HG03565 (cell line): ENCODE measurements at regions not wholly inside any gene's neighbourhood (a gene's known extent, or its start where the extent isn't known, plus 50 kb on each side); places are given as distances from the start of the nearest gene placed in this dataset.
"Not testable (repeated sequence)": the region's sequence is repeated elsewhere in the genome, so short reads cannot be mapped to it uniquely, and the experiment has no call there.

ENCODE experiments used
- ATAC-seq: cut with Tn5 transposase; IDR thresholded peaks from one replicate; pipeline ENCODE4 v1.9.1; 2021; ENCODE audit warnings: mild to moderate bottlenecking, moderate library complexity; ENCODE audit not compliant: unreplicated experiment

DNA sequence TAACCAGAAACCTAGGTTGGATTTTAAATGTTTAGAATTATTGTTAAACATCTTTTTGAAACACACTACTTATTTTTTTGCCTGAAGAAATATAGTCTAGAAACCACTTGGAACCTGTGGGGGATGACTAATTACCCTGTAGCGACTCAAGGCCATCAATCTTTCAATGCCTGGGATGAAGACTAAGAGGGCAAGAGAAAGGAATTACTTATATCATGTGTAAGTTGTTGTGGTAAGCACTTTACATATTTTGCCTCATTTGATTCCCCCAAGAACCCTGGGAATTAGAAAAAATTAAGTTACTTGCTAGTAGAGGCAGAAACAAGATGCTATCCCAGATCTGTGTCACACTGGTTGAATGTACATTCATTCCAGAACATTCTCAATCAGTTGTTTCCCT is 170.9 kb upstream of the GRIA3 start:
- ATAC-seq = no peak

DNA sequence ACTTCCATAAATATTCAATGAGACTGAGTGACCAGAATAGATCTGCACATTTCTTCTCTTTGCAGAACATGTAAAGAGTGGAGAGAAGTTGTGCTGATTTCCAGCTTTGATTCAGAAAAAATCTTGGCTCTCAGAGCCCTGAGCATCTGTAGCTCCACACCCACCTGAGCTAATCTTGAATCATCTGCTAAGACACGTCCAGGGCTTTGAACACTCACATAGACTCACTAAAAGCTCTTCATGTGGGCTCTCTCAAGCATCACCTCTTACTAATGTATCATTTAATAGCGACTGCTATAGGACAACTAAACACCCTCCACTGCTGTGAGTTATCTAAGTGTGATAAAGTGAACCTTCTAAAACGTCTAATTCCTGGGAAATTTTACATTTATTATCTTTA is 147.7 kb upstream of the GRIA3 start:
- no peak for ATAC-seq

DNA sequence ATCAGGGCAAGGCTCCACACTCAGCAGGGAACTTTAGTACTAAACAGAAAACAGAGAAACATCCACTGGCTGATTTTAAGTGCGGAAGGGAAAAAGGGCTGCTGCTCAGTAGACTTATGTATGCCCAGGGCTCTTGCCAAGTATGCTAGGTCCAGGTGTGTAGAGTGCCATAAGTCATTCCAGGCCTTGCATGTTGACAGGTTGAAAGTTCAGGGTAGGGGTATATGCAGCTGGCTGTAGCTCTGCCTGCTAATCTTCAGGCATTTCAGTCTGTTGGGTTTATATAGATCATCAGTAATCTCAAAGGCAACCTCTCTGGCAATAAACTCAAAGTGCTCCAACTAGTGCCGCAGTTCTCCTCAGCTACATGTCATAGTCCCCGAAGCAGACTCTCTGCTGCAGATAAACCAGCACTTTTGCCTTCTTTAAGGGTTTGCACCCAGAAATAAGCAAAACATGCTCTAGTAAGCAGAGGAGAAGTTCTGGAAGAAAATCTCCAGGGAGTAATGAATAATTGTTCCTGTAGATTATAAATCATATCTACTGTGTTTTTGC is 134.9 kb upstream of the GRIA3 start:
- ATAC-seq = no peak

DNA sequence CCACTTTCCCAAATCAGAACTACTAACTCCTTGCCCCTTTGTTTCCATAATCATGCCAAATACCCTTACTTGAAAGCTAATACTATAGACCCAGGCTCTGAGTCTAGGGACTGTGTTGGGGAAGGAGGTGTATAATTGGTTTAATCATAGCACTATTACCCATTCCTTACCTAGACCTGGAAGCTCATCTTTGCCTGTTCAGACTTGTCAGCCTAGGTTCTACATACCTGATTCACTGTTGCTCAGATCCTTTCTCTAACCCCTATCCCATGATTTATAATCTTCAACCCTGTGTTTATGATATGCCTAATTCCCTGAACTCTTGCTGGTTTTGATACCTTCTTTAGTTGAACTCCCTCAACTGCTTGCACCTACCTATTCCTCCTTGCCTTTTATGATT is 123.1 kb upstream of the GRIA3 start:
- ATAC-seq = no peak

DNA sequence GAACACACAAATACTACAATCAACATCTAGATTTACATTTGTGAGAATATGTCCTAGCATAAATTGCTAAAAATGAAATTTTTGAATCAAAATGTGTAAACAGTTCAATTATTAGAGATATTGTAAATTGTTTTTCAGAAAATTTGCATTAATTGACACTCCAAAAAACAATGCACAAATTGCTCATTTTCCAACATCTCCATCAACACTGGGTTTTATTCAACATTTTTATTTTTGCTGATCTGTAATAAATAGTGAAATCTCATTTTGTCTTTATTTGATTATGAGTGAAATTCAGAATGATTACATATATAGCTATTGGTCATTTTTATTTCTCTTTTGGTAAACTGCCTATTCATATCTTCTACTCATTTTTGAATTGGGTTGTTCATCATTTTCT is 120.0 kb upstream of the GRIA3 start:
- no peak for ATAC-seq

DNA sequence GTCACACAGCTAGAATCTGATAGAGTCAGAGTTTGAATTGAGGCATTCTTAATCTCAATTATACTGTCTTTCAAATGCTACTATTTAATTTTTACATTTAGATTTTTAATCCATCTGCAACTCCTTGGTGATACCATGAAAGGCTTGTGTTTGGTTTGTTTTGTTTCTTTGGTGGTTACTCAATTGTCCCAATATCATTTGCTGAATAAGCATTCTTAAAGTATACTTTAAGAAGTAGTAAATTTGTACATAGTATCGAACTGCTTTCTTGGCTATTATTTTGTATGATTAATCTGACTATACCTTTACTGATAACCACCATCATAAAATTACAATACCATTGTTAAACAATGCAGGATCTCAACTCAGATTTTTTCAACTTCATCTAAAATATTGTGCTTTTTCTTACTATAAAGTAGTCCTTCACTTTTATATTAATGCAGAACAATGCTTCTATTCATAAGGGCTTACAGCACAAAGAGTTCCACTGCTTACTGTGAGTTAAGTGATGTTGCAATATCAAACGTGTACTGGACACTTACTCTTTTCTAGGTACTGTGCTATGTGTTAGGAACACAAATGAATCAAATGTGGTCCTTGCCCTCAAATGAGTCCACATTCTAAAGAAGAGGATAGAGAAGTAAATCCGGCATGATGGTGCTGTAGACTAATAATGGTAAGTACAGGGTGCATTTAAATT is 111.2 kb upstream of the GRIA3 start:
- no peak for ATAC-seq

DNA sequence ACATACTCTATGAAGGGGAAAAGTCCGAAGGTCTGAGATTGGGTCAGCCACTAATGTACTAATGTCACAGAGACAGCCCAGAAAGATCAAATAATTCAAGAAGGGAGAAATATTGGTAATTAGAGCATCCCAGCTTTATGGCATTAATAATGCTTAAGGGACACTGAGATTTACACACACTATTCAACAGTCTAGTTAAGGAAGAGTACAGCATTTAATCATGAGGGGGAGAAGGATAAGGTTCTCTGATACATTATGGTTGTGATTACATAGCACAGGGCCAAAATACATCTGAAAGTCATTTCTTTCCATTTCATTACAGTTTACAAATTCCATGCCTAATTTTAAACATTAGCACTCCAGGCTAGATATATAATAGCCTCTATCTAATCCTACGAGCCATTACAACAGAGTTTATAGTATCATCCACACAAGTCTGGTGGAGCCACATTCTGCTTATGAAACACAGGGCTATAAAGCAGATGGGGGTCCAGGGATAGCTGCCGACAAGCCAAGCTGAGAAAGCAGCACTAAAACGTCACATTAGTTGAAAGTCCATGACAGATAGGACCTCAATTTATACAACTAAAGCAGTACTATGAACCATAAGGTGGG is 108.0 kb upstream of the GRIA3 start:
- ATAC-seq = no peak

DNA sequence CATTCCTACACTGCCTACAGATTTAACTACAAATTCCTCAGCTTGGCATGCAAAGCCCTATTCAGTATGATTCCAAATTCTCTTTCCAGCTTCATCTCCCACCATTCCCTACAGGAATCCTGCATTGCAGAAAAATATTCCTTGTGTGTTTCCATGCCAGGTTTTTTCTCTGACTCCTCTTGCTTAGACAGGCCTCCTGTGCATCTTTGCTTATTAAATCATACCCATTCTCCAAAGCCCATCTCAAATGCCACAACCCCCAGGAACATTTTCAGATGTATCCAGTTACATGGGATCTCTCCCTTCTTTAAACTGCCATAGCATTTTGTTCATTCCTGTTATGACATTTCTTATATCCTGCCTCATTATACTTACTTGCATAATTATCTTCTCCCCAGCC is 106.4 kb upstream of the GRIA3 start:
- ATAC-seq = no peak

DNA sequence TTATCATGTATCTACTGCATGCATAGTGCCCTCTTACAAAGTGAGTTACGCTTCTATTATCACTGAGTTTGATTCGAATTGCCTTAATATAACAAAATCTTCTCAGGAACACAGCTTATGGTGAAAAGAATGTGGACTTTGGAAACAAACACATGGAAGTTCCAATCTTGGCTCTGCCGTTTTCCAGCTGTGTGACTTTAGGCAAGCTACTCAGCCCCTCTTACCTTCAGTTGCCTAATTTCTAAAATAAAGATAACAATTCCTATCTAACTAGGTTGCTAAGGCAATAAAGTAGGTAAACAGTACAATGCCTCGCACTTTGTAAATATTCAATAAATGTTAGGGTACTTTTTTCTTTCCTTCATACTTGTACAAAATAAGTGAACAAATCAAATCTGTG is 104.0 kb upstream of the GRIA3 start:
- ATAC-seq = no peak

DNA sequence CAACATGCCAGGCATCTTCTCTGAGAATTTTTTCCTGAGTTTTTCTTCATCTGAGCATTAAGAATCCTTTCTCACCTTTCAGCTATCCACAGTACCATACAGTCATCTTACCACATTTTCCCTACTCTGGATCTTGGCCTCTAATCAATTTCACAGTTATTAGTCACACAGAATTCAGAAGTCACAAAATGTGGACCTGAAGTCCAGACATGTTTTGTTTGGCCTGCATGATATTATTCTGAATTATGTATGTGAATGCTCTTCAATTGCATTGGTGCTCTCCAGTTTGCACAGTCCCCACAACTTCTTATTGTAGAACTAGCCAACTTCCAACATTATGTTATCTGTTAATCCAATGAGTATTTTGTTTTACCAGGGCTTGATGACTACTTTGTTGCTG is 102.3 kb upstream of the GRIA3 start:
- no peak for ATAC-seq

DNA sequence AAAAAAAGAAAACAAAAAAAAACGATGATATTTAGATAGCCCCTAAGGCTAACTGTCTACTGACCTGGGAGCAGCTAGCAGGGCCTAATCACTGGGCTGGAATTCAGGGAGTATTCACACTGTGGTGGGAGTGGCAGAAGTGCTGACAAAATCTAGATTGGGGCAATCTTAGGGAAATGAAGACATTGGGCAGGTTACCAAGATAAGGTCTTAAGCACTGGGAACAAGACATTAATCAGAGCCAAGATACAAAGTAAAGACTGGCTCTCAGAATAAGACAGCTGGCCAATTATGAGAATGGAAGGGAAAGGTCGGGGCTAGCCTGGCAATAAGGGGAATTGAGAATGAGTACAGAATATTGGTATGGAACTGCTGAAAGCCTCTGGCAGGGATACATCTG is 100.2 kb upstream of the GRIA3 start:
- no peak for ATAC-seq

DNA sequence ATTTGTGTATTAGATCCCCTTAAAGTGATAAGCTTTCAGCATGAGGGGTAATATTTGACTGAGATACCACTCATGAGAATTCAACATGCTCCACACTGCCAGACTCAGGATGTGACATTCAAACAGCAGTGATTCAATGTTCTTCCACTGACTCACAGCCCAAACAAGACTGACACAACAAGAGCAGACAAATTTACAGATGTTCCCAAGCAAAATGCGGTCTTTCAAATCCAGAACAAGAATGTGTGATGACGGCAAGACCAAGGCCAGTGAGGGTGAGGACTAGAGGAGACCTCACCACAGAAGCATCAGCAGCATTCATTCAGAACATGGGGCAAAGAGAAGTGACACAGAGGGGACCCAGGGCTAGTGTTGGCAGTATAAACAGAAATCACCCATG is 99.3 kb upstream of the GRIA3 start:
- ATAC-seq = no peak

DNA sequence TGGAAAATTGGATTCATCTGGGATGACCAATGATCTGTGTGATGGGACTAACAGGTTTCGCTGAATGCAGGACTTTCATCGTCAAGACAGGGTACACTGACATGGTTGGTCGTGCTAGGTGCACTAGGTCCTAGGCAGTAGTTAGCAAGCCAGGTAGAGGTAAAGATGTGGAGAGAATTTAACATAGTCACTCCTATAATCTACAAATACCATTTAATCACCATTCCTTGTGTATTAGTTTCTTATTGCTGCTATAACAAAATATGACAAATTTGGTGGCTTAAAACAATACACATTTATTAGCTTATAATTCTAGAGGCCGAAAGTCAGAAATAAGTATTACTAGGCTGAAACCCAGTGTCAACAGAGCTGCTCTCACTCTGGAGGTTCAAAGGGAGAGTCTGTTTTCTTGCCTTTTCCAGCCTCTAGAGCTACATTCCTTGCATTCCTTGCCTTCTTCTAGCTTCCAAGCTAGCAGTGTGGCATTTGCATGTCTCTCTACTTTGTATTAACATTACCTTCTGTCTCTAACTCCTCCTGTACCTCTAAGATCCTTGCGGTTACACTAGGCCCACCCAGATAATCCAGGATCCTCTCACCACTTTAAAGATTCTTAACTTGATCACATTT is 98.7 kb upstream of the GRIA3 start:
- no peak for ATAC-seq

DNA sequence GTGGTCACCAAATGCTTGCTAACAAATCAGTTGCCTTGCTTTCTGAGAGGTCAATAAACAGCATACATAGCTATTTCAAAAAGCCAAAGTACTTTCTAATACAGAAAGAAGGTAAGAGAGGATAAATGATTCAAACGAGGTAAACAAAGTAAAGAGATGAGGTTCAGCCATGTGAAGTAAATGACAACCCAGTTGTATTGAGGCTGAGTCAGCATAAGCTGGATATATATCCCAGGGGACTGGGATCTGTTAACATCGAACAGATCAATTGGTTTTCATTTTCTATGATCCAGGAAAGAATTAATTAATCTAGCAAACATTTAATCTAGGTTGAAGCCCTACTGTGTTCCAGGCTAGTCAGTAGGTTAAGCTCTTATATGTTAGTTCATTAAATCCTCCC is 97.3 kb upstream of the GRIA3 start:
- ATAC-seq = no peak

DNA sequence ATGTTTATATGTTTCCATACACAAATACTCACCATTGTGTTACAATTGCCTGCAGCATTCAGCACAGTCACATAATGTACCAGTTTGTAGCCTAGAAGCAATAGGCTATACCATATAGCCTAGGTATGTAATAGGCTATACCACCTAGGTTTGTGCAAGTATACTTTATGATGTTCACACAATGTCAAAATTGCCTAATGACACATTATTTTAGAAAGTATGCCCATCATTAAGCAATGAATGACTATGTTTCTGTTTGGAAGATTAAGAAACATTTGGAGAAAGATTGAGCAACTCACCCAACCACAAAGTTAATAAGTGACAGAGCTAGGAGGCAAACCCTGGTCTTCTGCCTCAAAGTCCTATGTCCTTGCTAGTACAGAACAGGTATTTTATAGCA is 96.8 kb upstream of the GRIA3 start:
- ATAC-seq = no peak

DNA sequence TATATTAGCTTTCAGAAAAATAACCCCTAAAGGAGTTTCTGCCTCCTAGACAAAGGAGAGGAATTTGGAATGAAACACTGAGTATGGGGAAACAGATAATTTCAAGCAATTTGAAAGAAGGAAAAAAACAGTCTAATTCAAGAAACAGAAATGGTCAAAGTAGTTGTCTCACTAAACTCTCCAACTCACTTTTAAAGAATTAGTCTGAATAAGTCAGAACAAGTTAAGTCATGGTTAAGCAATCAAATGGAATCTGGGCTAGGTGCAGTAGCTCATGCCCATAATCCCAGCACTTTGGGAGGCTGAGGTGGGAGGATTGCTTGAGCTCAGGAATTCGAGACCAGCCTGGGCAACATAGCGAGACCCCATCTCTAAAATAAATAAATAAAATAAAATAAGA is 95.7 kb upstream of the GRIA3 start:
- no peak for ATAC-seq

DNA sequence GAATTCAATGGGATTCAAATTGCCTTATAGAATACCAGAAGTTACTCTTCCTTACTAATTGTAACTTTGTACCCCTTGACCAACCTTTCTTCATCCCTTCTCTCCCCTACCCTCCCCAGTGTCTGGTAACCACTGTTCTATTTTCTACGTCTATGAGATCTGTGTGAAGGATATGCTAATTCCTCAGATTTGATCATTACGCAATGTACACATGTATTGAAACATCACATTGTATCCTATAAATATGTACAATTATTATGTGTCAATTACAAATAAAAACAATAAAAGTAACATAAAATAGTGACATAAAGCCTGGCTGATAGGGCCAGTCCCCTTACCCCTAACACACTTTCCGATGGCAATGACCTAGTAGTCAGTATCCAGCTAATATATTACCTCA is 95.1 kb upstream of the GRIA3 start:
- no peak for ATAC-seq

DNA sequence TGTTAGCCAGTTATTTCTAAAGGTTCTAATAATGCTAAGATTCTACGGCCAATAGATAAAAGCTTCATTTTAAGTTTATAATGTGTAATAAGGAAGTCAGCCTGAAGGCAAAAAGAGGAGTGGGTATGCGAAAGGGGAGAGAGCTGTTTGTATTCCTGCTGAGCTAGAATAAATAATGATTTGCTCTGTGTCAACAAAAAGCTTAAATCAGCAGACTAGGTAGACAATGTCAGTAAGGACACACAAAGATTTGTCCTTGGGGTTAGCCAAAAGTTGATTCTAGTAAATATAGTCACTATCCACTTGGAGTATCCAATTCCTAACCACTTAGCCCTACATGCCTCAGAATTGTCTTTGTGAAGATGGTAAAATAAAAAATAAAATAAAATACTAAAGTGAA is 90.3 kb upstream of the GRIA3 start:
- ATAC-seq = no peak

DNA sequence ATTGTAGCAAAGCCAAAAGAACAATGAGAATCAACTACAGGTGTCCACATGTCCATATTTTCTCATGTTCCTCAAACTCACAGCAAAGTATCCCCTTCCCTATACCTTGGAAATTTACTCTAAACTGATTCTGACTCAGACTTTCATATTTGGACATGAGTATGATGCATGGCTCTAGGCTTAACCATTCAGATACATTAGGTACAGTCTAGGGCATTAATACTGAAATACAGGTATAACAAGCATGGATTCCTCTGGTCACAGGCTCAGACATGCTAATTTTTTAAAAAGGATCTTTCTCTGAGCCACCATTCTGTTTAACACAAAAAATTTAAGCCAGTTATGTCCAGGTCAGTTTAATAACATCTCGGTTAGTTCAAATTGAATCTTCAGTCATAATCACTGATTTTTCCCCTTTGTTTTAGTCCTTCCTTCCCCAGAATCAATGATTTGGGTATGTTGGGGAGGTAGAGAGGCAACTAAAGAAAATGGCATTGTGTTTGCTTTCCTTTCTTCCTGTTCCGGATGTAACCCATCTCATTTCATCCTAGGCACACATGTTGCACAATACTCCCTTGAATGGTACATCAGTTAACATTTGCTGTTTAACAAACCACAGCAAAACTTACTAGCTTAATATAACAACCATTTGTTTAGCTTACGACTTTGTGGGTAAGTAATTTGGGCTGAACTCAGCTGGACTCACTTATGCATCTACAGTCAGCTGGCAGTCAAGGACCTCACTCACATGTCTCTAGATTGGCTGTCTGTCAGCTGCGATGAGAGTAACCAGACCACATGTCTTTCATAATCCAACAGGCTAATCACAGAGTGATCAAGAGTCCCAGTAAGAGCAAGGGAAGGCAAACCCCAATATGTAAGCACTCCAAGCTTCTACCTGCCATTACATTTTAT is 75.3 kb upstream of the GRIA3 start:
- ATAC-seq = no peak

DNA sequence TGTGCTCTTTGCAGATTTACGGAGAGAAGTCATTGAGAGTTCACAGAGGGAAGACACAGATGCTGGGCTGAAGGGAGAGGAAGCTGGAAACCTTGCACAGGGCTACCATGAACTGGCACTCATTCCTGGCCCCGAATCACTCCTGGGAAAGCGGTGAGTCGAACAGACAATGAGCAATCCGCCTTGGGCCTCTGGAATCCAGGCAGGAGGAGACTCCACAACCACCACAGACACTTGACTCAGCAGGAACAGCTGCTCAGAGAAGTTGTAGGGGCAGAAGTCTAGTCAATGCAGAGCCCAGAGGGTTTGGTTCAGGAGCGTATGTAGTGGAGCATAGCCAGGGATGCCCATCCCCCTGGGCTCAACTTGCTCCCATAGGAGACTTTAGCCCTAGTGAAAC is 62.8 kb upstream of the GRIA3 start:
- no peak for ATAC-seq

DNA sequence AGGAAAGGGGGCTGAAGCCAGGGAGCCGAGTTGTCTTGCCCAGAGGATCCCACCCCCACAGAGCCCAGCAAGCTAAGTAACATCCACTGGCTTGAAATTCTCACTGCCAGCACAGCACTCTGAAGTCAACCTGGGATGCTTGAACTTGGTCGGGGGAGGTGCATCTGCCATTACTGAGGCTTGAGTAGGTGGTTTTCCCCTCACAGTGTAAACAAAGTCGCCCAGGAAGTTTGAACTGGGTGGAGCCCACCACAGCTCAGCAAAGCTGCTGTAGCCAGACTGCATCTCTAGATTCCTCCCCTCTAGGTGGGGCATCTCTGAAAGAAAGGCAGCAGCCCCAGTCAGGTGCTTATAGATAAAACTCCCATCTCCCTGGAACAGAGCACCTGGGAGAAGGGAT is 54.3 kb upstream of the GRIA3 start:
- ATAC-seq = not testable (repeated sequence)
